Embryonic facial prominence (tissue), 1 donor: ENCODE measurements at regions not wholly inside any gene's neighbourhood (a gene's known extent, or its start where the extent isn't known, plus 50 kb on each side); places are given as distances from the start of the nearest gene placed in this dataset.
"Not testable (repeated sequence)": the region's sequence is repeated elsewhere in the genome, so short reads cannot be mapped to it uniquely, and the experiment has no call there.

Experiments
- DNase-seq: peaks from one replicate; pipeline ENCODE4 v3.0.0-alpha.2; 2016; ENCODE audit errors: extremely low spot score

GRCh38 chr3:153440311-153440710, 278.3 kb downstream of the RAP2B start:
- no peak for DNase-seq

- DNase-seq, result no peak
Observed at GRCh38 chr3:153442386-153442785, 280.4 kb downstream of the RAP2B start.

DNA sequence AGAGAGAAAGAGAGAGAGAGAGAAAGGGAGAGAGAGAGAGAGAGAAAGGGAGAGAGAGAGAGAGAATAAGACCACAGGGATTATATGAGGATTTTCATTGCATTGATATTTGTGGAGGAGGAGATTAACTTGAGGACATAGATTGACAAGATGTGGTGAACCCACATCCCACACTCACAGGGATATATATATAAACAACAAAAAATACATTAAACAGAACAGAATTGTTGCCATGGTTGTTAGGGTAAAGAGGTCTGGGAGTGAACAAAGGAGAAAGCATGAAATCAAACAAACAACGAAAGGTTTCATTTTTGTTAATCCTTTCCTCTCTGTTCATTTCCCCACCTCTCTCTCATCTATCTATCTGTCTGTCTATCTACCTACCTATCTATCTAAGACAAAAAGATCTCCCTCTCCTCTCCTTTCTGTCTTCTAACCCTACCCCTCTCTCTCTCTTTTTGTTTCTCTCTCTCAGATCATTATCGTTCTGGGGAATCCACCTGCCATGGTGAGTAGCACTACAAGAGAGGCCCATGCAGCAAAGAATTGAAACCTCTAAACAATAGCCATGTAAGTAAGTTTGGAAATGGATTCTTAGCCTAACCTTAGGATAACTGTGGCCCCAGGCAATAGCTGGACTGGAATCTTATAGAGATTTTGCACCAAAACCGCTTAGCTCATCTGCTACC, 280.9 kb downstream of the RAP2B start:
- no peak for DNase-seq

DNA sequence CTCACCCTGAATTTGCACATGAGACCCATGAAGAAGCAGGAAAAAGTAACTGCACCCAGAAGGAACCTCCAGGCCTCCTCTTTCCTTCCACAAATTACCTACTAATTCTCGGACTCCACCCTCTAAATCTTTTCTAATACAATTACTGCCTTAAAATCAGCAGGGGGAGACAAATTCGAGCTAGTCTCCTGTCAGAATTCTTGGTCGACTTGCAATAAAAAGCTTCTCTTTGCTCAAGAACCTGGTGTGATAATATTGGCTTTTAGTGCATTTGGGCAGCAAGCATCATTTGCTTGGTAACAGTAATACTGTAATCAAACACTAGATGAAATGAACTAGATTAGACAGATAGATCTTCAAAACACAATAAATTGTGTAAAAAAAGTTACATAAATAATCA, 281.9 kb downstream of the RAP2B start:
- no peak for DNase-seq

DNA sequence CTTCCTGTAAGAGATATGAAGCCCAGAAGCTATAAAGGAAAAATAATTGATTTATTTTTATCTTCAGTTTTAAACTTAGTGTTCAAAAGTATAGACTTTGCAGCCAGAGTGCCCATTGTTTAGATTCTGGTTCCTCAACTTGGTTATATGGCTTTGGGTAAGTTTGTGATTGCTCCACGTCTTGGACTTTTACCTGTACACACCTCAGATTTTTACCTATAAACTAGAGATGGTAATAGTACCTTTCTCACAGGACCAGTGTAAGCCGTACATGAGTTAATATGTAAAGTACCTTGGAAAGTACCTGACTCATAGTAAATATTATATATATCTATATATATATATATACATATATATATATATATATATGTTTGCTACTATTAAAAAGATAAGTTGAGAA, 283.8 kb downstream of the RAP2B start:
- no peak for DNase-seq

GRCh38 chr3:153448151-153448829, 286.3 kb downstream of the RAP2B start:
- DNase-seq, result no peak

DNA sequence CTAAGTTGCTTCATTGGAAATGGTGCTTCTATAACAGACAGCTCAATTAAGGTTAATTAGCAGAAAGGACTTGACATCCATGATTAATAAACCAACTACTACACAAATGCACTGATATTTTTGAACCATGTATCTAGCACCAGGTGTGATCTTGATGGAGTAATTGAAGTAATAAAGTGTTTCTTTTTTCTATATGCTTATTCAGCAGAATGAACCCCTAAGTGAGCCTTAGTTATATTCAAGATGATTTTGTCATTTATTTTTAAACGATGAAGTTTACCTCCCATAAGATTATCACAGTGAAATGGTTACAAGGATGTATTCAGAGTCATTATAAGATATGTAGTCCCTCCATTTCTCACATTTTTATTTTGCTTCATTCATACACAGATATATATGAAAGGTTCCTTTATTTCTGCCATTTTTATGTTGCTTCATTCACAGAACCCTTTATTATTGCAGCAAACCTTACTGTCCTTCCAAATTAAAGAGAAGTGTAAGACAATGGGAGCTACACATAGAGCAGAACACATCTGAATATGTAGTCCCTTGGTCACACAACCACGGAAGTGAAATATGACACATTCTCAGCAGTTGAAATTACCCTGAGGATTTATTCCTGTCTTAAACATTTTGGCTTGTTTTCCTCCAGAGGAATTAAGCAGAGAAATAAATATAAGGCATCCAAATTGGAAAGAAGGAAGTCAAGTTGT, 295.0 kb downstream of the RAP2B start:
- DNase-seq, result no peak

GRCh38 chr3:153458881-153459280, 296.9 kb downstream of the RAP2B start:
- no peak for DNase-seq

GRCh38 chr3:153462545-153462944, 300.5 kb downstream of the RAP2B start:
- no peak for DNase-seq

DNA sequence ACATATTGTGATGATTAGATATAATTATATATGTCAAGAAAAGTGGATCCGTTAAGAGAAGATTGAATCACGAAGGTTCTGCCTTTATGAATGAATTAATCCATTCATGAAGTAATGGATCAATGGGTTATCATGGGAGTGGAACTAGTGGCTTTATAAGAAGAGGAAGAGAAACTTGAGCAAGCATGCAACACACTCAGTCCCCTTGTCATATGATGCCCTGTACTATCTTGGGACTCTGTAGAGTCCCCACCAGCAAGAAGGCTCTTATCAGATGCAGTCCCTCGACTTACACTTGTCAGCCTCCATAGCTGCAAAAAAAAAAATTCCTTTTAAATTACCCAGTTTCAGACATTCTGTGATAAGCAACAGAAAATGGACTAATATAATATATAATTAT, 301.9 kb downstream of the RAP2B start:
- DNase-seq, result no peak

- no peak for DNase-seq
Observed at GRCh38 chr3:153469162-153469561, 307.1 kb downstream of the RAP2B start.

DNA sequence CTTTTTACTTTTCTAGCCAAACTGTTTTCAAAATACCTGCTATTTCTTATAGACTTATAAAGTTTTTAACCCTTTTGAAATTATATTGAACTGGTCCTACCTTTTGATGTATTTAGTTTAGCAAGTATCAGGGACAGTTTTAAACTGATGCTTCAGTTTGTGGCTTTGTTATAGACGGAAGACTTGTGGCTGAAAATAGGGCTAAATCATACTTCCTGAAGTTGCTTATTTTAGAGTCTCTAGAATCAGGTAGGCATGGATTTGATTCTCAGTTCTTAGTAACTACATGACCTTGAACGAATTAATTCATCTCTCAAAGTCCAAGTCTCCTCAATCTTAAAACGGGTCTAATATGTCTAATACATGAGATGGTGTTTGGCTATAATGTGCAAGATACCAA, 322.8 kb downstream of the RAP2B start:
- DNase-seq, result no peak

- no peak for DNase-seq
Observed at GRCh38 chr3:153495422-153495821, 333.4 kb downstream of the RAP2B start.

DNA sequence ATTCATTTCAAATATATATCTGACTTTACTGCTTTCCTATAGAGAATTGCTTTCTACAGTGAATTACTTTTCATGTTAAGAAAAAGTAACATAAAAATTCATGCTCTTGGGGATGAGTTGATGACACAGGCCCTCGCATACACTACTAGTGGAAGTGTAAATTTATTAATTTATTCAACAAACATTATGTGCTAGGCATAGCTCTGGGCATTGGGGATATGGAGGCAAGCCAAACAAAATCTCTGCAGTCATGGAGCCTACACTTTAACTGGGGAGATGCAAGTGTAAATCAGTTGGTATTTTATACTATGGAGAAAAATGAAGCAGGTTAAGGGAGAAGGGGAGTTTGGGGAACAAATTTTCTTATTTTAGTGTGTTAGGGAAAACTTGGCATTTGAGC, 340.7 kb downstream of the RAP2B start:
- DNase-seq, result no peak

- no peak for DNase-seq
Observed at GRCh38 chr3:153503873-153504272, 341.8 kb downstream of the RAP2B start.

- DNase-seq, result not testable (repeated sequence)
Observed at GRCh38 chr3:153506205-153506604, 344.2 kb downstream of the RAP2B start.

- DNase-seq, result not testable (repeated sequence)
Observed at GRCh38 chr3:153506686-153507085, 344.7 kb downstream of the RAP2B start.

DNA sequence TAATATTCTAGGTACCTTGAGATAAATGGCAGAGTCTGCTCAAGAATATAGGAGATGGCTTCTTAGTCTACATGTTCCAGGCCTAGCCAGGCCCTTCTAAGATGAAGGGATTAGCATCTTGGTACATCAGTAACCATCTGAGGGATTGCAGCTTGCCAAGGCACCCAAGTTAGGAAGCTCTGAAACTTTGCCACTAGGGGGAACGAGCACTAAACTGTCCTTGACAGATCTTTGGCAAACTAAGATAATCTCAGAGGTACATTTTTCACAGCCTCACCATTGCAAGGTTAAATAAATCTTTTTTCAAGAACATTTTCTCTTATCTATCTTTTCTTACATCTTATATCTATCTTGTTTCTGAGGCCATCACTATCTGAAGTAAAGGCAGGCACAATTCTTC, 351.2 kb downstream of the RAP2B start:
- no peak for DNase-seq

- no peak for DNase-seq
Observed at GRCh38 chr3:153528473-153528872, 366.4 kb downstream of the RAP2B start.

DNA sequence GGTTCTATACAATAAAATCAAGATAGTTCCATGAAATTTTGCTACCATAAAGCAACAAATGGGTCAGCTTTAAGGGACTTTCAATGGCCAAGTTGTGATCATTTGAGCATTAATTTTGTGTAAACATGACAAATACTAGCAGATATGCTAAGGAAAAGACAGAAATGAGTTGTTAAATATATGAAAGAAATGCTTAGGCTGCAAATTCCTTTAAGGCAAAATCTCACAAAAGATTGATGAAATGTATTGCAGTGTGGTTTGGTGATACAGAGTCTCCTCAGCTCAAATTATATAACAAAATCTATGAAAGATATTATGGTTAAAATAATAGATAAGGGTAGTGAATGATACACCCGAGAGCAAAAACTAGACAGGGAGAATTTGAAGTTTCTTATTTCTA, 377.2 kb downstream of the RAP2B start:
- no peak for DNase-seq

DNA sequence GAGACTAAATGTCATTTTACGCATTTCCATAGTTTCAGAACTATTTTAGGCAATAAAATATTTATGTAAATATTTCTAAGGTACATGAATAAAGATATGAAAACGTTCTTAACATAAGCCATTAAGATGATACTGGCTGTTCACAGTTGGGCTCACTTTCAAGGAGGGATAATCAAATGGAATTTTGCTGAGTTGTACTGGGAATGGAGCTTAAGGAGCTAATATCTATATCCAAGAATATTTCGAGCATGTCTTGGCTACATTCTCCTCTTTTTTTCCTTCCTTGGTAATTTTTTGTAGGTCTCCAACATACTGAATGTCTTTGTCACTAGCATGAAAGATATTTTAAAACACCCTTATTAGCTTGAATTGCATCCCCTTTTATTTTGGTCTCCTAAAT, 383.4 kb downstream of the RAP2B start:
- DNase-seq, result no peak

DNA sequence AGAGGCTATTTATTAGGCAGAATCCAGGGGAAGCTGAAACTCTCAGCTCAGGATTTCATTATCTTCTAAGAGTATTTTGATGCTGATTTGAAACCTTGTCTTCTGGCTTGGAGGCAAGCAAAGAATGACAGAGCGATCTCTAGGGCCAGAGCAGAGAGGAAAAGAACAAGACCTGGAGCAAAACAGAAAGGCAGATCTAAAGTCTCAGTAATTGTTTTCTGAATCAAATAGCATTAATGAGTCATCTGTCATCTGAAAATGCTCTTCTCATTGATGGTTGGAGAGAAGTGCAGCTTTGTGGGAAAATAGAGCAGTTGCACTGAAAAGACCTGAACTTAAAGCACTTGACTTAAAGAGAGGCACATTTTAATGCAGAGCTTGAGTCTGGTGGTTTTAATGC, 385.9 kb downstream of the RAP2B start:
- DNase-seq, result no peak

DNA sequence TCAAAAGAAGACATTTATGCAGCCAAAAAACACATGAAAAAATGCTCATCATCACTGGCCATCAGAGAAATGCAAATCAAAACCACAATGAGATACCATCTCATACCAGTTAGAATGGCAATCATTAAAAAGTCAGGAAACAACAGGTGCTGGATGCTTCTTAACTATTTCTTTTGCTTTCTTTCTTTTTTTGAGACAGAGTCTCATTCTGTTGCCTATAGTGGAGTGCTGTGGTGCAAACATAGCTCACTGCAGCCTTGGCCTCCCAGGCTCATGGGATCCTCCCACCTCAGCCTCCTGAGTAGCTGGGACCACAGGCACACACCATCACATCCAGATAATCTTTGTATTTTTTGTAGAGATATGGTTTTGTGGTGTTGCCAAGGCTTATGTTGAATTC, 387.7 kb downstream of the RAP2B start:
- DNase-seq, result not testable (repeated sequence)
